Neural cell (in vitro differentiated cells): ENCODE measurements at regions not wholly inside any gene's neighbourhood (a gene's known extent, or its start where the extent isn't known, plus 50 kb on each side); places are given as distances from the start of the nearest gene placed in this dataset.

Source experiments
- H2AFZ ChIP-seq: fragments of 200-600, 300-800 bp; sonication (generic), shearing (Covaris generic); 2 replicates; pipeline ENCODE4 v1.6.0; 2014; ENCODE audit warnings: low read depth, mild to moderate bottlenecking, antibody characterized with exemption, low read length, moderate library complexity
- H3F3A ChIP-seq: fragments of 200-600 bp; shearing (Covaris generic); 2 replicates; pipeline ENCODE4 v1.6.1; 2016; ENCODE audit warnings: mild to moderate bottlenecking, moderate library complexity, mixed read lengths, antibody characterized with exemption, low read length; ENCODE audit not compliant: insufficient read depth, poor library complexity, severe bottlenecking
- H3K27ac ChIP-seq: fragments of 200-600, 300-800 bp; sonication (generic), shearing (Covaris generic); 2 replicates; pipeline ENCODE4 v1.5.1; 2014; ENCODE audit warnings: mild to moderate bottlenecking, low read length, moderate library complexity
- H3K27me3 ChIP-seq: fragments of 300-800, 200-600 bp; sonication (generic), shearing (Covaris generic); 2 replicates; pipeline ENCODE4 v1.6.0; 2014; ENCODE audit warnings: mild to moderate bottlenecking, low read depth, low read length, moderate library complexity; ENCODE audit not compliant: insufficient read depth
- H3K36me3 ChIP-seq: fragments of 300-800, 200-600 bp; sonication (generic), shearing (Covaris generic); 2 replicates; pipeline ENCODE4 v1.5.1; 2014; ENCODE audit warnings: mild to moderate bottlenecking, antibody characterized with exemption, low read length, moderate library complexity; ENCODE audit not compliant: insufficient read depth
- H3K4me2 ChIP-seq: fragments of 300-800, 200-600 bp; sonication (generic), shearing (Covaris generic); 2 replicates; pipeline ENCODE4 v1.6.0; 2014; ENCODE audit warnings: mild to moderate bottlenecking, low read length
- H3K4me3 ChIP-seq: fragments of 300-800, 200-600 bp; sonication (generic), shearing (Covaris generic); 2 replicates; pipeline ENCODE4 v1.5.1; 2014; ENCODE audit warnings: mild to moderate bottlenecking, low read length, moderate library complexity
- H3K79me2 ChIP-seq: fragments of 200-600 bp; shearing (Covaris generic); replicated peaks from 2 replicates; pipeline ENCODE4 v1.6.0; 2014; ENCODE audit warnings: mild to moderate bottlenecking, low read length, moderate library complexity; ENCODE audit not compliant: insufficient read depth
- H3K9ac ChIP-seq: fragments of 300-800, 200-600 bp; sonication (generic), shearing (Covaris generic); 2 replicates; pipeline ENCODE4 v1.6.1; 2016; ENCODE audit warnings: mild to moderate bottlenecking, low read length, mixed read lengths
- H3K9me2 ChIP-seq: fragments of 200-600 bp; shearing (Covaris generic); 2 replicates; pipeline ENCODE4 v1.6.1; 2016; ENCODE audit warnings: mild to moderate bottlenecking, low read length, mixed read lengths; ENCODE audit not compliant: insufficient read depth
- H3K9me3 ChIP-seq: fragments of 200-600, 300-800 bp; sonication (generic), shearing (Covaris generic); 2 replicates; pipeline ENCODE4 v1.6.1; 2016; ENCODE audit warnings: mild to moderate bottlenecking, mixed run types, low read length, moderate library complexity, mixed read lengths
- H4K20me1 ChIP-seq: fragments of 200-600 bp; shearing (Covaris generic); 2 replicates; pipeline ENCODE4 v1.6.1; 2016; ENCODE audit warnings: mild to moderate bottlenecking, mixed run types; ENCODE audit not compliant: insufficient read depth
- CTCF ChIP-seq: fragments of 450-650 bp; IDR thresholded peaks from 2 replicates; pipeline ENCODE4 v1.5.1; 2014; ENCODE audit warnings: antibody characterized with exemption, mild to moderate bottlenecking, moderate library complexity; ENCODE audit not compliant: poor library complexity, severe bottlenecking
- EP300 ChIP-seq: fragments of 450-650 bp; conservative IDR thresholded peaks from 2 replicates; pipeline ENCODE4 v1.6.1; 2014; ENCODE audit warnings: antibody characterized with exemption, mild to moderate bottlenecking, moderate library complexity; ENCODE audit not compliant: poor library complexity, severe bottlenecking
- EZH2 ChIP-seq: fragments of 200-600, 300-800 bp; shearing (Covaris generic), sonication (generic); IDR thresholded peaks from 2 replicates; pipeline ENCODE4 v1.6.1; 2014; ENCODE audit warnings: antibody characterized with exemption, low read length, borderline replicate concordance, mild to moderate bottlenecking; ENCODE audit not compliant: insufficient read depth, poor library complexity, severe bottlenecking
- MXI1 ChIP-seq: fragments of 450-650 bp; conservative IDR thresholded peaks from 2 replicates; pipeline ENCODE4 v1.6.1; 2014; ENCODE audit warnings: antibody characterized with exemption, mild to moderate bottlenecking; ENCODE audit not compliant: poor library complexity, severe bottlenecking
- POLR2AphosphoS5 ChIP-seq: IDR thresholded peaks from 2 replicates; pipeline ENCODE4 v1.6.1; 2012
- RAD21 ChIP-seq: fragments of 450-650 bp; conservative IDR thresholded peaks from 2 replicates; pipeline ENCODE4 v1.6.1; 2014; ENCODE audit warnings: antibody characterized with exemption, mild to moderate bottlenecking, moderate library complexity
- REST ChIP-seq: IDR thresholded peaks from 2 replicates; pipeline ENCODE4 v1.6.1; 2012; ENCODE audit warnings: borderline replicate concordance
- SMC3 ChIP-seq: fragments of 450-650 bp; conservative IDR thresholded peaks from 2 replicates; pipeline ENCODE4 v1.6.1; 2014; ENCODE audit warnings: antibody characterized with exemption, mild to moderate bottlenecking, moderate library complexity; ENCODE audit not compliant: poor library complexity
- TAF1 ChIP-seq: IDR thresholded peaks from 2 replicates; pipeline ENCODE4 v1.6.1; 2012; ENCODE audit warnings: low read depth

DNA sequence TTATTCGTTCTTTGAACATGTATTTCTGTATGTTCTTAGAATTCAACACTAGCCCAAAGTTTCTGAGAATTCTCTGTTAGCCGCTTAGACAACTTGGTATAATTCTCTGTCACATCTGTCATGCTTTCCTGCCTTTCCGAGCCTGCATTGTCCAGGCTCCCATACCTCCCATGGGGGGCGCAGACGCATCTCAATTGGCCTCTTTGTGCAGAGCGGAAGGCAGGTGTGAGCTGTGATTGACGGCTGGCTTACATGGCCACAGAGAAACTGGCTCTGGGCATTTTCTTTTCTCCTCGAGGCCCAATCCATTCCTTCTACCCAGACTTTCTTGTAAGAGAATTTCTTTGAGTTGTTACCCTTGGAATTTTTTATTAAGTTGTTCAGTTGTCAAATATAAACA lies 132.7 kb upstream of the SESN3 start:
- Histone ChIP-seq H3K9me2 (no peaks in the 10 kb centered on the region), H2AFZ (no peak overlapping the region), H3F3A (no peaks in the 10 kb centered on the region), H3K9me3 (no peaks in the 10 kb centered on the region), H3K27ac (no peak overlapping the region), H3K4me2 (no peak overlapping the region), H3K9ac (no peak overlapping the region), H3K27me3 (no peaks in the 10 kb centered on the region), H3K36me3 (no peaks in the 10 kb centered on the region), H3K79me2 (no peaks in the 10 kb centered on the region), H3K4me3 (no peak overlapping the region), H4K20me1 (no peaks in the 10 kb centered on the region)
- TF ChIP-seq RAD21 (no peak), MXI1 (no peak), CTCF (no peak), EZH2 (no peak), TAF1 (no peak), POLR2AphosphoS5 (no peak), REST (no peak), EP300 (no peak)

GRCh38 chr11:95363164-95363563 lies 132.2 kb upstream of the SESN3 start:
- no peaks in the 10 kb centered on the region for H3K36me3 ChIP-seq
- no peak overlapping the region for H3K4me3 ChIP-seq
- TF ChIP-seq POLR2AphosphoS5: no peak
- TF ChIP-seq TAF1: no peak
- no peak for TF ChIP-seq EZH2
- no peak for TF ChIP-seq EP300
- no peak for TF ChIP-seq MXI1
- no peak for TF ChIP-seq SMC3
- no peak for TF ChIP-seq REST
- TF ChIP-seq RAD21: no peak
- no peak for TF ChIP-seq CTCF

More at GRCh38 chr11:95363164-95363563, 132.2 kb upstream of the SESN3 start:
- no peaks in the 10 kb centered on the region for H3K79me2 ChIP-seq
- H3K9me3 ChIP-seq: no peaks in the 10 kb centered on the region
- no peaks in the 10 kb centered on the region for H4K20me1 ChIP-seq
- H3K27me3 ChIP-seq: no peaks in the 10 kb centered on the region
- no peak overlapping the region for H2AFZ ChIP-seq
- H3K9ac ChIP-seq: no peak overlapping the region
- H3K27ac ChIP-seq: no peak overlapping the region
- H3K4me2 ChIP-seq: no peak overlapping the region
- H3K9me2 ChIP-seq: no peaks in the 10 kb centered on the region
- H3F3A ChIP-seq: no peaks in the 10 kb centered on the region
